Colonic mucosa (tissue), 4 donors: ENCODE measurements at regions not wholly inside any gene's neighbourhood (a gene's known extent, or its start where the extent isn't known, plus 50 kb on each side); places are given as distances from the start of the nearest gene placed in this dataset.
A peak's percentile ranks its signal among the peaks of the same experiment; 100 is the strongest.

Experiments
- DNase-seq: peaks from one replicate; pipeline ENCODE4 v3.0.0-alpha.2; 2020
- H3K27ac ChIP-seq: fragments of 200-600 bp; one replicate; pipeline ENCODE4 v1.8.0; 2021
- H3K27me3 ChIP-seq: fragments of 200-600 bp; one replicate; pipeline ENCODE4 v1.8.0; 2021
- H3K36me3 ChIP-seq: fragments of 200-600 bp; one replicate; pipeline ENCODE4 v1.8.0; 2021
- H3K4me1 ChIP-seq: fragments of 200-600 bp; one replicate; pipeline ENCODE4 v1.8.0; 2021; ENCODE audit warnings: mild to moderate bottlenecking
- H3K4me3 ChIP-seq: fragments of 200-600 bp; one replicate; pipeline ENCODE4 v1.8.0; 2021
- H3K9ac ChIP-seq, 2 donors: one replicate each; pipeline ENCODE4 v1.7.0; 2013; ENCODE audit warnings: control low read depth in 2 of 2, low read depth in 2 of 2, low read length in 2 of 2
- H3K9me3 ChIP-seq: fragments of 200-600 bp; one replicate; pipeline ENCODE4 v1.8.0; 2021
- intact Hi-C: fragments of 100-400 bp; cut with DNase I; formaldehyde crosslinking; loops from one replicate; pipeline ENCODE4 v1.14.1; 2022
- TF ChIP-seq, protein P1 (sequence below): fragments of 200-600 bp; IDR thresholded peaks from one replicate; pipeline ENCODE4 v1.8.0; 2022; ENCODE audit warnings: antibody characterized with exemption, mild to moderate bottlenecking
- donor health status: healthy.
- donor health status: DM: no; HTN: no; CAD: no.
- donor health status: DM: no; HTN: no; CAD: no.

GRCh38 chr17:73831699-73832098 is 187.5 kb upstream of the SDK2 start:
- DNase-seq = no peak
- TF ChIP-seq, protein P1, sequence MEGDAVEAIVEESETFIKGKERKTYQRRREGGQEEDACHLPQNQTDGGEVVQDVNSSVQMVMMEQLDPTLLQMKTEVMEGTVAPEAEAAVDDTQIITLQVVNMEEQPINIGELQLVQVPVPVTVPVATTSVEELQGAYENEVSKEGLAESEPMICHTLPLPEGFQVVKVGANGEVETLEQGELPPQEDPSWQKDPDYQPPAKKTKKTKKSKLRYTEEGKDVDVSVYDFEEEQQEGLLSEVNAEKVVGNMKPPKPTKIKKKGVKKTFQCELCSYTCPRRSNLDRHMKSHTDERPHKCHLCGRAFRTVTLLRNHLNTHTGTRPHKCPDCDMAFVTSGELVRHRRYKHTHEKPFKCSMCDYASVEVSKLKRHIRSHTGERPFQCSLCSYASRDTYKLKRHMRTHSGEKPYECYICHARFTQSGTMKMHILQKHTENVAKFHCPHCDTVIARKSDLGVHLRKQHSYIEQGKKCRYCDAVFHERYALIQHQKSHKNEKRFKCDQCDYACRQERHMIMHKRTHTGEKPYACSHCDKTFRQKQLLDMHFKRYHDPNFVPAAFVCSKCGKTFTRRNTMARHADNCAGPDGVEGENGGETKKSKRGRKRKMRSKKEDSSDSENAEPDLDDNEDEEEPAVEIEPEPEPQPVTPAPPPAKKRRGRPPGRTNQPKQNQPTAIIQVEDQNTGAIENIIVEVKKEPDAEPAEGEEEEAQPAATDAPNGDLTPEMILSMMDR = no peak
- Histone ChIP-seq H3K36me3 (no peaks in the 10 kb centered on the region), H3K27me3 (no peaks in the 10 kb centered on the region), H3K9me3 (no peaks in the 10 kb centered on the region), H3K9ac (no peak overlapping the region), H3K4me3 (no peak overlapping the region), H3K4me1 (peaks cover 7% of the 10 kb centered on the region), H3K27ac (no peak overlapping the region)
- intact Hi-C loops = no loop called here

DNA sequence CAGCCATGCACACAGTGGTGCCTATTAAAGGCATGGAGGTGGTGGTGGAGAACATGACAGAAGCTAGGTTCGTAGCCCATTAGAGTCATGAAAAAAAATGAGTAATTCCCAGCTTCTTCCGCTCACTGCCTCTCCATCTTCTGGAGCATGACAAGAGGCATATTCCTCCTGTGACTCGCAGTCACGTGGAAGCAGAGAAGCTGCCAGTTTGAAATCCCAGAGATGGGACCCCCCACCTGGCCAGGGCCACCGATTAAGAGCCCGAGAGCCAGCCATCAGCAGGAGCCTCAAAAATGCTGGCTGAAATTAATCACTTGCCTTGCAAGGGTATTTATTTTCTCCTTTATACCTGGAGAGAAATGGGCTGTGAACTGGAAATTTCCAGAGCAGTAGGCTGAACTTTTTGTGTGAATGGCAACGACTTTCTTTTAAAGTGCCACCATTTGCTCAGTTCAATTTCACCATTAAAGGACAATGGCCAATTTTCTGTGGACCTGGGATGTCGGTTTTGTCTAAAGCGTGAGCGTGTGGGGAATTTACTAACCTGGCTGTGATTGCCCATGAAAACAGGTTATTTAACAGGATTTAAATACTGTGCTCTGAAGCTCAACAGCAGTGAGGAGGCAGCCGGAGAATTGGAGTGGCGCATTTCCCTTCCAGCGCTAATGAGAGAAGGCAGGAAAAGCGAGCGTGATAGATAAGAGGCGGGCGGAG is 189.7 kb upstream of the SDK2 start:
- no peaks in the 10 kb centered on the region for H3K27me3 ChIP-seq
- no peak overlapping the region for H3K4me3 ChIP-seq
- H3K27ac ChIP-seq = no peak overlapping the region
- intact Hi-C loops = no loop called here
- no peak for DNase-seq
- no peak overlapping the region for H3K9ac ChIP-seq
- no peaks in the 10 kb centered on the region for H3K36me3 ChIP-seq
- TF ChIP-seq, protein P1 = no peak
- H3K9me3 ChIP-seq = no peaks in the 10 kb centered on the region
- H3K4me1 ChIP-seq = no peaks in the 10 kb centered on the region

- no peaks in the 10 kb centered on the region for H3K27me3 ChIP-seq
- H3K27ac ChIP-seq = no peak overlapping the region
- no peak overlapping the region for H3K4me3 ChIP-seq
- no peak overlapping the region for H3K9ac ChIP-seq
- no peaks in the 10 kb centered on the region for H3K4me1 ChIP-seq
- H3K36me3 ChIP-seq = no peaks in the 10 kb centered on the region
- TF ChIP-seq, protein P1 = no peak
- H3K9me3 ChIP-seq = no peaks in the 10 kb centered on the region
- peak; percentile 61 for DNase-seq
- intact Hi-C loops = no loop called here
Measured at GRCh38 chr17:73834684-73835343, 190.6 kb upstream of the SDK2 start.

GRCh38 chr17:73835605-73836004 is 191.4 kb upstream of the SDK2 start:
- Histone ChIP-seq H3K27ac (no peak overlapping the region), H3K4me3 (no peak overlapping the region), H3K27me3 (no peaks in the 10 kb centered on the region), H3K9ac (no peak overlapping the region), H3K4me1 (no peaks in the 10 kb centered on the region), H3K36me3 (no peaks in the 10 kb centered on the region), H3K9me3 (no peaks in the 10 kb centered on the region)
- TF ChIP-seq, protein P1 = no peak
- intact Hi-C loops = no loop called here
- DNase-seq = no peak

- Histone ChIP-seq H3K9ac (no peak overlapping the region), H3K36me3 (no peaks in the 10 kb centered on the region), H3K9me3 (no peaks in the 10 kb centered on the region), H3K4me1 (no peaks in the 10 kb centered on the region), H3K27ac (no peak overlapping the region), H3K27me3 (no peaks in the 10 kb centered on the region), H3K4me3 (no peak overlapping the region)
- TF ChIP-seq, protein P1 = no peak
- DNase-seq = no peak
- intact Hi-C loops = no loop called here
Measured at GRCh38 chr17:73838815-73839214, 194.6 kb upstream of the SDK2 start.
